ENCODE measurements at regions not wholly inside any gene's neighbourhood (a gene's known extent, or its start where the extent isn't known, plus 50 kb on each side); places are given as distances from the start of the nearest gene placed in this dataset.
"Not testable (repeated sequence)": the region's sequence is repeated elsewhere in the genome, so short reads cannot be mapped to it uniquely, and the experiment has no call there.

DNA sequence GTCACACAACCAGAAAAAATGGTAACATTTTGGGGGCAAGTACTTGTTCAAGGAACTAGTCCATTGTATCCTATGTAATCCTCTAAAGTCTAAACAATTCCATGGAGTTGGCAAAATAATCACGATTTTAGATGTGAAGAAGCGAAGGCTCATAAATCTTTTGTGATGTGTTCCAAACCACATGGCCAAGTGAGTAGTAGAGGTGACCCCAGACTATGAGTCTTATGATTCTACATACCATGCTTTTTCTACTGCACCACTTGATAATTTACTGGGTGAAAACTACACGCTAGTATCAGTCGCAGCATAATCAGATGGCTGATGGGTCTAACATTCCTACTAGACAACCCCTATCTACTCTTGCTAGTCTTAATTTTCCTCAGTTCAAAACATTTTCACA is 371.4 kb downstream of the OSR1 start:
- no peak for DNase-seq

- DNase-seq: no peak
Observed at GRCh38 chr2:18986046-18986445, 372.4 kb downstream of the OSR1 start.

DNA sequence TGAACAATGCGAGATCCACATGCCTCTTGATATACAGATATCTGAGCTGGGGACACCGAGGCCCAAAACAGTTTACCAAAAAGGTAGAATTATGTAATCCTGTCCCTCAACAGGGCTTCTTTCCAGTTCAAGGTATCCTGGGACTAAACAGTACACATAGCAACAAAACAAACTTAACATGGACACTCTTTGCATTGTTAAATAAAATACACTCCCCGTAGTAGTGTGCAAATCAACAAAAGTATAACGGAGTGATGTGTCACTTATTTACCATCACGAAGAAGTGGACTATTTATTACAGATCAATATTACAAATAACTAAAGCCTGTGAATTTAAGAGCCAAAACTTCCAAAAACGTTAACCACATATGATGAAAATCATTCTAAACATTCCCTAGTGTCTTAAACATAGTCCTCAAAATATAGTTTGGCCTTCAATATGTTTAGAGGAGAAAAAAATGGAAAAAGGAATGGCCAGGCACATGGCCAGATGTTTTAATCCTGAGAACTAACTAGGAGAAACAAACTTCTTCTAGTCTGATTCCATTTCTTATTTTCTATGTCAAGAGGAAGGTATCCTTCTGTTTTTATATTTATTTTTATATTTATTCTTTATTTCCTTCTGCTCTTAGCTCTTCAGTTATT is 377.5 kb downstream of the OSR1 start:
- no peak for DNase-seq

GRCh38 chr2:18980104-18980785 is 378.2 kb downstream of the OSR1 start:
- no peak for DNase-seq

DNA sequence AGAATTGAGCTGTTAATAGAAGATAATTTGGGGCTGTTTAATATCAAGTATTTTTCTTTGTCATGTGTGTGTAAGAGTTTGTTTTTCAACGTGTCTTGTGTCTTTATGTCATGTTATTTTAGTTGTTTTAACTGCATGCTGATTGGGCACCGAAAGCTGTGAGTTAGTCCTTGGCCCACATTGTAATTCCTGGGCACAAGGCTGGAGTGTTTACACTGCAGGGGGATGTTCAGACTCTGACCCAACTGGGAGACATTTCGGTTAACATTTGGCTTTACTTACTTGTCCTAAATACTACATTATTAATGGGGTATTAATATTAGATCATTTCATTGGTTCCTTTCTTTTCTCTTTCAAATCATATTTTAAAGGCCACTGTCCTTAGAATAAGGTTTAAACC is 381.0 kb downstream of the OSR1 start:
- DNase-seq: no peak

DNA sequence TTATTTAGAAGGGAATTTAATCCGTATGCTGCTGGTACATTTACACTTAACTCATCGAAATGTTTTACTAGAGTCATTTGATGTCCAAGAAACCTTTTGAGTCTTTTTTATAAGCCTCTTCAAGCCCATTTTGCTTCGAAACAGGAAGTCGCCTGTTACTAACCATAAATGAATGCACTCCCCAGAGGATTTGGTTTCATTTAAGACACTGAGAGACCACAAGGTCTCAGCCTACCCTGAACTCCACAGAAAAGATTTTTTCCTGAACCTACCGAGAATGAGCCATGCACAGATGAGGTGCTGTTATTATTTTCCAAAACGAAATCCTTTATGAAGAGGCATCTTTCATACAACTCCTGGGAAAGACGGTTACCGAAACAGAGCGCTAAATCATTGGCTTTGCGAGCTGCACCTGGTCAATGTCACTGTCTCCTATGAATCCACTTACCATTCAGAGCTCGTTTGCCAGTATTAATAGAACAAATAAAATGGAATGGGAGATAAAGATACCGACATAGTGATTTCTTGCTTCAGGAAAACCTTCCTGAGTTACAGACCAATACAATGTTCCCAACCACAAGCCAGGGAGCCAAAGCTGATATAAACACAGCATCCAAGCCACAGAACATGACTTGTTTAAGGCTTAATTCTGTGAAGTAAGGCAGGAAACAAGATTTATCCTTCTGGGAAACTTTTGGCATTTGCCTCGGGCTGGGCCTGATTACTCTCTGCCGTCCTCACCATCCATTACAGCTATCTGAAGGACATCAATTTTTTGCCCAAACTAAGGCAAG is 382.1 kb downstream of the OSR1 start:
- DNase-seq: no peak

DNA sequence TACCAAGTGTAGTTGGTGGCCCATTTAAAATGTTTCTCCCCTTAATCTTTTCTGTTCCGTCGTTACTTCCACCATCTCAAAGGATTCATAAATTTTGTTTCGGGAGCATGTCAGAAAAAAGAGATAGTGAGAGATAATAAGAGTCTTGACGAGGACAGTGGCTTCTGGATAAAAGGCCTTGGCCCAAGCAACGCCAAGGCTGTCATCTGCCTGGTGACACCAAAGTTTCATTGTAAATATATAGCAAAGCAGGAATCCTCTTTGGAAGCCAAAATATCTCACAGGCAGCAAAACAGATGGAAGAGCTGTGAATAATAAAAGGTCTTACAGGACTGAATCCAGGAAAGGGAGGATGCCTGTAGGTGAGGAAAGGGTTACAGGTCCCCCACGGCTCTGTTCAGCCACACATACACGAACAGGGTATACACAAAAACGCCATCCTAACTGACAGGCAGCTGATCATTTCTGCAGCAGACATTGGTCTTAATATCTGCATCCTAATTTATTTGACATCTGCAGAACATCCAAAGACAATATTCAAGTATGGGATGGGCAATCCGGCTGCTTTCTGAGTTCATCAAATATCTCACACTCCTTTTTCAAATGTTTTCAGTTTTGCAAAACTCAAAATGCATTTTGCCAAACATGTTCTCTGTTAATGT is 382.8 kb downstream of the OSR1 start:
- DNase-seq: no peak

DNA sequence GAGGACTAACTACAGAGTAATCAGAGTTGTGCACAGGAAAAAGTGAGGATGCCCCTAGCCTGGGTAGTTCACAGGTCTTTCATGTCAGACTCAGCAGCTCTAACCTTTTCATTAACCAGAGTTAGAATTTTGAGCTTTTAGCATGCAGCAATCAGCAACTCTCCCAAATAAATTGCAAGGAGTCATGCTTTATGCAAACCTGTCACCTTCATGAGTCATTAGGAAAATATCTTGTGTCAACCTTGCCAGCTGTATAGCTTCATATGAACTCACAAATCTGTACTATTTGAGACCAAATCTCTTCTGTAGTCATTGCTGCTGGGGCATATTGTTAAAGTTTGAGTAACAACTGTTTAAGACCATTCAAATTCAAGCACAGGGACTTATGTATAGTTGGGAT is 382.3 kb upstream of the NT5C1B start:
- no peak for DNase-seq

- DNase-seq: no peak
Observed at GRCh38 chr2:18971069-18971378, 381.7 kb upstream of the NT5C1B start.

DNA sequence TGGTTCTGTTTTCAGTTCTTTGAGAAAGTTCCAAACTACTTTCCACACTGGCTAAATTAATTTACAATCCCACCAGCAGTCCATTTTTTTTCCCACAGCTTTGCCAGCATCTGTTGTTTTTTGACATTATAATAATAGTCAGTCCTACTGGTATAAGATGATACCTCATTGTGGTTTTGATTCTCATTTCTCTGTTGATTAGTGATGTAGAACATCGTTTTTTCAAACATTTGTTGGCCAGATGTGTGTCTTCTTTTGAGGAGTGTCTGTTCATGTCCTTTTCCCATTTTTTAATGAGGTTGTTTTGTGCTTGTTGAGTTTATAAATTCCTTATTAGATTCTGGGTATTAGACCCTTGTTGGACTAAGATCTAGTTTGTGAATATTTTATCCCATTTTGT is 376.8 kb upstream of the NT5C1B start:
- DNase-seq: no peak

DNA sequence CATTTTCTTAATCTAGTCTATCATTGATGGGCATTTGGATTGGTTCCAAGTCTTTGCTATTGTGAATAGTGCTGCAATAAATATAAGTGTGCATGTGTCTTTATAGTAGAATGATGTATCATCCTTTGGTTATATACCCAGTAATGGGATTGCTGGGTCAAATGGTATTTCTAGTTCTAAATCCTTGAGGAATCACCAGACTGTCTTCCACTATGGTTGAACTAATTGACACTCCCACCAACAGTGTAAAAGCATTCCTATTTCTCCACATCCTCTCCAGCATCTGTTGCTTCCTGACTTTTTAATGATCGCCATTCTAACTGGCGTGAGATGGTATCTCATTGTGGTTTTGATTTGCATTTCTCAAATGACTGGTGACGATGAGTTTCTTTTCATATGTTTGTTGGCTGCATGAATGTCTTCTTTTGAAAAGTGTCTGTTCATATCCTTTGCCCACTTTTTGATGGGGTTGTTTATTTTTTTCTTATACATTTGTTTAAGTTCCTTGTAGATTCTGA is 374.4 kb upstream of the NT5C1B start:
- DNase-seq: not testable (repeated sequence)

DNA sequence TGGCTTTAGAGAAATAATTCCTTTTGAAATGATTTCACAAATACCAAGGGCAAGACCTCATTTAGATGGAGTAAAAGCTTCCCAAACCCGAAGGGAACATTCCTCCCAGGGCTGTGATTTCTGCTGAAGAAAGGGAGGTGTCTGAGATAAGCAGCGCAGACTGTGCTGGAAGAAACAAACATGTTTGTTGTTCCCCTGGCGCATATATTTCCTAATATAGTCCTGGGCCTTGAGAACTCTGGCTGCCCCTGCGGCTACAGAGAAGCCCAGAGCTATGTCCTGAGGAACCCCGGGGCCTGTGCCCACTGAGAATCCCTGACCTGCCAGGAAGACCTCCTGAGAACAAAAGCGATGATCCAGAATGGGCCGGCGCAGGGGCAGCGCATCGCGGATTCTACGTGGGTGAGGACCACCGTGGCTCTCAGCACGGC is 372.6 kb upstream of the NT5C1B start:
- DNase-seq: no peak

GRCh38 chr2:18959952-18960717 is 370.8 kb upstream of the NT5C1B start:
- DNase-seq: no peak

DNA sequence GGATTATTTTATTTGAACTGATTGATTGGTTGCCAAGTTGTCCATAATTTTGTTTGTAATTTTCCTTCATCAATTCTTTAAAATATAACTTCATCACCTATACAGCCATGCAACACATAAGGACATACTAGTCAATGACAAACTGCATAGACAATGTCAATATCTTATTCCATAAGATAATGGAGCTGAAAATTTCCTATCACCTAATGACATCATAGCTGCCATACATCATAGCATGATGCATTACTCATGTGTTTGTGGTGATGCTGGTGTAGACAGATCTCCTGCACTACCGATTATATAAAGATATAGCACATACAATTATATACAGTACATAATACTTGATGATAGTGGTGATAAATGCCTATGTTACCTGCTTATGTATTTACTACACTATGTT is 369.8 kb upstream of the NT5C1B start:
- DNase-seq: no peak

GRCh38 chr2:18957909-18958308 is 368.5 kb upstream of the NT5C1B start:
- peak in 1 of 2 donors; percentile 40 for DNase-seq

DNA sequence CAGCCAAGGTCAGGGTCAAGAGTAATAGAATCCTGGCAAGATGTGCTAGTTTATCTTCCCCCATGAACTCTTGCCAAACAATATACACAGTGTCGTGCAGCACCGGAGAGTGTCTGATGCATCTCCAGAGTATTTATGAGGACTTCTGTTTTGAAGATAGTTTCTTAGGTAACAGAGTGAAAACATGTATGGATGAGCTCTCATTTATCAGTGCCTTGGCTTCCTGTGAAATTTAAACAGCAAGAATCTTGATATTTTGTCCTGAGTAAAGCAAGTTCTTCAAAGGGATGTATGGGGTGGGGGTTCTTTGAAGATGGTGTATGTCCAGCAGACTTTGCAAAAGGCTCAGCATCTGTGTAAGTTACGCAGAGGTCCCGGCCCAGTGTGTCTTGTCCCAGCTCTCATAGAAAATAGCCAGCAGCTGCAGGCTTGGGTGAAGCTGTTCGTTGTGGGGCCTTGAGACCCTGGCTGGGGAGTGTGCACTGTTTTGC is 361.0 kb upstream of the NT5C1B start:
- DNase-seq: peak in 1 of 2 donors; percentile 27

DNA sequence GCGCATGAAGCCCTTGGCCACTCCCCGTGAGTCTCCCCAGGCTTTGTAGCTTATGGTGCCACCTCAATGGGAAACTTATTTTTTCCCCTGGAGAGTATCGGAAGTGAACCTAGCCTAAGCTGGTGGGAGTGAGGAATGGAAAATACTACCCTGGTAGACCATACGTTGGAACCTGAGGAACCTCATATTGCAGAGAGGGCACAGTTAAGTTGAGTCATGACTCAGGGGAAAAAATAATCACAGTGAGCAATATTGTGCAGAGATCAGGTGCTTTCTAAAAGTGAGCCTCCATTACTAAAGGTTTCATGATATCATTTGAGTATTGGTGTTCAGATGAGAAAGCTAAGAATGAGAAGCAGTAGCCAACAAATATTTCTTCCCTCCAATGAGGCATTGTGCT is 360.5 kb upstream of the NT5C1B start:
- DNase-seq: no peak

DNA sequence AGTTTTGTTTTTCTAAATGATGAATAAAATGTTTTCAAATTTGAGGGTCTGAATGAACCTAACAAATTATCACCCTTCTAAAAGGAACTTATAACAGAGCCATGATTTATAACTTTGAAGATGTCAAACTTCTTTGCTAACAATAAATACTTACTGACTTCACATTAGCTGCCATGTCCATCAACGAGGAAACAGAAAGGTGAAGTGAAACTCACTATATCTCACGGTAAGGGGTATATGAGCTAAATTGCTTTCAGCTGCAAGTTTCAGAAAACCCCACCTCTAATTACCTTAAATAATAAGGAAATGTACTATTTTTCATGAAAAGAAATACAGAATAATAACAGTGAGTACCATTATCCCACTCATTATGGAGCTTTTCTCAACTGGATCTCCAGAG is 350.8 kb upstream of the NT5C1B start:
- no peak for DNase-seq

GRCh38 chr2:18939740-18940139 is 350.4 kb upstream of the NT5C1B start:
- not testable (repeated sequence) for DNase-seq

DNA sequence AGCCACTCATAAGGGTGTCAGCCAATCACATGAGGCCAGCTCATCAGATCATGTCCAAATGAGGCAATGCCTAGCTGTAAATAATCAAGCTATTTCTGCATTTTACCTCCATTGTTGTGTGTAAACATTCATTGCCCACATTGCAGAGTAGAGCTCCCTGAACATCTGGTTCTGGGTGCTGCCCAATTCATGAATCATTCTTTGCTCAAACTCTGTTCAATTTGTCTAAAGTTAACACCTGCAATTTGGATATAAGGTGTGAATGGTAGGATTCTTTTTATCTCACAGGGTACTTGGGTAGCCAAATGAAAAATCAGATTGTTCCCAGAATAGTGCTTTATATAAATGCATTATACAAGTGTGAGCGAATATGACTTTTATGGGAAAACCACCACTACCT is 345.5 kb upstream of the NT5C1B start:
- no peak for DNase-seq

DNA sequence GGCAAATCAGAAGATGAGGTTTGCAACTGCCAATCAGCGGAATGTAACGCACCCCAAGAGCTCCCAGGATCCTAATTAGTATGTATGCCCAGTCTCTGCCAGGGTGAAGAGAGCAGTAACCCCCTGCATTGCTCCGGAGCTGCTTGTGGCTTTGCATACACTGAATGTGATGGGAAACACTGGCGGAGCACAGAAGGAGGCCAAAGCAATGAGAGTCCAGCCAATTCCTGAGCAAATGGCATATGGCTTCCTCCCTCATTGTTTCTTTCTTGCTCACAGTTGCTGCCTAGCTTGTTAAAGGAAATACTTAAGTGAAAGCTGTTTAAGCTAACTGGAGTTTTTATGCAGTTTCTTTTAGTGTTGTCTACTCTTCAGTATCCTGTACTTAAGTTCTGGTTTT is 343.5 kb upstream of the NT5C1B start:
- no peak for DNase-seq

Measured in right lung (tissue), 2 donors.